ENCODE measurements at regions not wholly inside any gene's neighbourhood (a gene's known extent, or its start where the extent isn't known, plus 50 kb on each side); places are given as distances from the start of the nearest gene placed in this dataset.

- no peak for TF ChIP-seq ZNF416 (CRISPR knock-in tag; IDR thresholded peaks at IDR 0.05)
- TF ChIP-seq, protein P1, sequence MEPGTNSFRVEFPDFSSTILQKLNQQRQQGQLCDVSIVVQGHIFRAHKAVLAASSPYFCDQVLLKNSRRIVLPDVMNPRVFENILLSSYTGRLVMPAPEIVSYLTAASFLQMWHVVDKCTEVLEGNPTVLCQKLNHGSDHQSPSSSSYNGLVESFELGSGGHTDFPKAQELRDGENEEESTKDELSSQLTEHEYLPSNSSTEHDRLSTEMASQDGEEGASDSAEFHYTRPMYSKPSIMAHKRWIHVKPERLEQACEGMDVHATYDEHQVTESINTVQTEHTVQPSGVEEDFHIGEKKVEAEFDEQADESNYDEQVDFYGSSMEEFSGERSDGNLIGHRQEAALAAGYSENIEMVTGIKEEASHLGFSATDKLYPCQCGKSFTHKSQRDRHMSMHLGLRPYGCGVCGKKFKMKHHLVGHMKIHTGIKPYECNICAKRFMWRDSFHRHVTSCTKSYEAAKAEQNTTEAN (CRISPR knock-in tag; IDR thresholded peaks at IDR 0.05): no peak
- TF ChIP-seq ATF1 (CRISPR knock-in tag; IDR thresholded peaks at IDR 0.05): no peak
- TF ChIP-seq NR1H2 (CRISPR knock-in tag; IDR thresholded peaks at IDR 0.05): no peak
- no peak for TF ChIP-seq ZMAT4 (CRISPR knock-in tag; IDR thresholded peaks at IDR 0.05)
- no peak for TF ChIP-seq ATF3 (CRISPR knock-in tag; conservative IDR thresholded peaks at IDR 0.05)
- TF ChIP-seq E2F4 (CRISPR knock-in tag; IDR thresholded peaks at IDR 0.05; ENCODE audit: borderline replicate concordance, low read depth): no peak
- TF ChIP-seq MYBL2 (CRISPR knock-in tag; IDR thresholded peaks at IDR 0.05): no peak
- TF ChIP-seq, protein P2, sequence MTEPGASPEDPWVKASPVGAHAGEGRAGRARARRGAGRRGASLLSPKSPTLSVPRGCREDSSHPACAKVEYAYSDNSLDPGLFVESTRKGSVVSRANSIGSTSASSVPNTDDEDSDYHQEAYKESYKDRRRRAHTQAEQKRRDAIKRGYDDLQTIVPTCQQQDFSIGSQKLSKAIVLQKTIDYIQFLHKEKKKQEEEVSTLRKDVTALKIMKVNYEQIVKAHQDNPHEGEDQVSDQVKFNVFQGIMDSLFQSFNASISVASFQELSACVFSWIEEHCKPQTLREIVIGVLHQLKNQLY (CRISPR knock-in tag; IDR thresholded peaks at IDR 0.05): no peak
- TF ChIP-seq, protein P3, sequence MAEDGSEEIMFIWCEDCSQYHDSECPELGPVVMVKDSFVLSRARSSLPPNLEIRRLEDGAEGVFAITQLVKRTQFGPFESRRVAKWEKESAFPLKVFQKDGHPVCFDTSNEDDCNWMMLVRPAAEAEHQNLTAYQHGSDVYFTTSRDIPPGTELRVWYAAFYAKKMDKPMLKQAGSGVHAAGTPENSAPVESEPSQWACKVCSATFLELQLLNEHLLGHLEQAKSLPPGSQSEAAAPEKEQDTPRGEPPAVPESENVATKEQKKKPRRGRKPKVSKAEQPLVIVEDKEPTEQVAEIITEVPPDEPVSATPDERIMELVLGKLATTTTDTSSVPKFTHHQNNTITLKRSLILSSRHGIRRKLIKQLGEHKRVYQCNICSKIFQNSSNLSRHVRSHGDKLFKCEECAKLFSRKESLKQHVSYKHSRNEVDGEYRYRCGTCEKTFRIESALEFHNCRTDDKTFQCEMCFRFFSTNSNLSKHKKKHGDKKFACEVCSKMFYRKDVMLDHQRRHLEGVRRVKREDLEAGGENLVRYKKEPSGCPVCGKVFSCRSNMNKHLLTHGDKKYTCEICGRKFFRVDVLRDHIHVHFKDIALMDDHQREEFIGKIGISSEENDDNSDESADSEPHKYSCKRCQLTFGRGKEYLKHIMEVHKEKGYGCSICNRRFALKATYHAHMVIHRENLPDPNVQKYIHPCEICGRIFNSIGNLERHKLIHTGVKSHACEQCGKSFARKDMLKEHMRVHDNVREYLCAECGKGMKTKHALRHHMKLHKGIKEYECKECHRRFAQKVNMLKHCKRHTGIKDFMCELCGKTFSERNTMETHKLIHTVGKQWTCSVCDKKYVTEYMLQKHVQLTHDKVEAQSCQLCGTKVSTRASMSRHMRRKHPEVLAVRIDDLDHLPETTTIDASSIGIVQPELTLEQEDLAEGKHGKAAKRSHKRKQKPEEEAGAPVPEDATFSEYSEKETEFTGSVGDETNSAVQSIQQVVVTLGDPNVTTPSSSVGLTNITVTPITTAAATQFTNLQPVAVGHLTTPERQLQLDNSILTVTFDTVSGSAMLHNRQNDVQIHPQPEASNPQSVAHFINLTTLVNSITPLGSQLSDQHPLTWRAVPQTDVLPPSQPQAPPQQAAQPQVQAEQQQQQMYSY (CRISPR knock-in tag; IDR thresholded peaks at IDR 0.05): no peak
- TF ChIP-seq, protein P4, sequence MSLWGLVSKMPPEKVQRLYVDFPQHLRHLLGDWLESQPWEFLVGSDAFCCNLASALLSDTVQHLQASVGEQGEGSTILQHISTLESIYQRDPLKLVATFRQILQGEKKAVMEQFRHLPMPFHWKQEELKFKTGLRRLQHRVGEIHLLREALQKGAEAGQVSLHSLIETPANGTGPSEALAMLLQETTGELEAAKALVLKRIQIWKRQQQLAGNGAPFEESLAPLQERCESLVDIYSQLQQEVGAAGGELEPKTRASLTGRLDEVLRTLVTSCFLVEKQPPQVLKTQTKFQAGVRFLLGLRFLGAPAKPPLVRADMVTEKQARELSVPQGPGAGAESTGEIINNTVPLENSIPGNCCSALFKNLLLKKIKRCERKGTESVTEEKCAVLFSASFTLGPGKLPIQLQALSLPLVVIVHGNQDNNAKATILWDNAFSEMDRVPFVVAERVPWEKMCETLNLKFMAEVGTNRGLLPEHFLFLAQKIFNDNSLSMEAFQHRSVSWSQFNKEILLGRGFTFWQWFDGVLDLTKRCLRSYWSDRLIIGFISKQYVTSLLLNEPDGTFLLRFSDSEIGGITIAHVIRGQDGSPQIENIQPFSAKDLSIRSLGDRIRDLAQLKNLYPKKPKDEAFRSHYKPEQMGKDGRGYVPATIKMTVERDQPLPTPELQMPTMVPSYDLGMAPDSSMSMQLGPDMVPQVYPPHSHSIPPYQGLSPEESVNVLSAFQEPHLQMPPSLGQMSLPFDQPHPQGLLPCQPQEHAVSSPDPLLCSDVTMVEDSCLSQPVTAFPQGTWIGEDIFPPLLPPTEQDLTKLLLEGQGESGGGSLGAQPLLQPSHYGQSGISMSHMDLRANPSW (CRISPR knock-in tag; conservative IDR thresholded peaks at IDR 0.05; ENCODE audit: low read depth): no peak
- no peak for TF ChIP-seq SMAD4 (CRISPR knock-in tag; IDR thresholded peaks at IDR 0.05)
- POLR2A ChIA-PET: no interaction called here
- Mint-ChIP-seq H3K4me1 (peaks cover 8% of the 10 kb centered on the region), H3K9me3 (peaks cover 13% of the 10 kb centered on the region), H3K27me3 (ENCODE audit: low read depth) (no peaks in the 10 kb centered on the region), H3K27ac (no peak overlapping the region), H3K4me3 (no peak overlapping the region), H3K36me3 (peaks cover 10% of the 10 kb centered on the region)
- CTCF ChIA-PET: no interaction called here
- DNase-seq (ENCODE audit: low spot score) (no peak), ATAC-seq (no peak)
These were observed 605.5 kb downstream of the HDGFL1 start for GRCh38 chr6:23174781-23175361.

GRCh38 chr6:23175391-23175790 lies 606.0 kb downstream of the HDGFL1 start:
- H3K4me1 Mint-ChIP-seq: peaks cover 6% of the 10 kb centered on the region
- peaks cover 9% of the 10 kb centered on the region for H3K36me3 Mint-ChIP-seq
- no peak overlapping the region for H3K4me3 Mint-ChIP-seq
- DNase-seq (ENCODE audit: low spot score) (no peak), ATAC-seq (no peak)
- ChIA-PET CTCF (no interaction called here), POLR2A (no interaction called here)
- H3K27ac Mint-ChIP-seq: no peak overlapping the region
- no peaks in the 10 kb centered on the region for H3K27me3 Mint-ChIP-seq (ENCODE audit: low read depth)
- TF ChIP-seq ZNF138 (CRISPR knock-in tag; conservative IDR thresholded peaks at IDR 0.05) (no peak), NFYB (CRISPR knock-in tag; conservative IDR thresholded peaks at IDR 0.05; ENCODE audit: low read depth) (no peak), ZNF423 (CRISPR knock-in tag; IDR thresholded peaks at IDR 0.05) (no peak), CTCF (IDR thresholded peaks at IDR 0.05) (no peak)
- TF ChIP-seq, protein P5, sequence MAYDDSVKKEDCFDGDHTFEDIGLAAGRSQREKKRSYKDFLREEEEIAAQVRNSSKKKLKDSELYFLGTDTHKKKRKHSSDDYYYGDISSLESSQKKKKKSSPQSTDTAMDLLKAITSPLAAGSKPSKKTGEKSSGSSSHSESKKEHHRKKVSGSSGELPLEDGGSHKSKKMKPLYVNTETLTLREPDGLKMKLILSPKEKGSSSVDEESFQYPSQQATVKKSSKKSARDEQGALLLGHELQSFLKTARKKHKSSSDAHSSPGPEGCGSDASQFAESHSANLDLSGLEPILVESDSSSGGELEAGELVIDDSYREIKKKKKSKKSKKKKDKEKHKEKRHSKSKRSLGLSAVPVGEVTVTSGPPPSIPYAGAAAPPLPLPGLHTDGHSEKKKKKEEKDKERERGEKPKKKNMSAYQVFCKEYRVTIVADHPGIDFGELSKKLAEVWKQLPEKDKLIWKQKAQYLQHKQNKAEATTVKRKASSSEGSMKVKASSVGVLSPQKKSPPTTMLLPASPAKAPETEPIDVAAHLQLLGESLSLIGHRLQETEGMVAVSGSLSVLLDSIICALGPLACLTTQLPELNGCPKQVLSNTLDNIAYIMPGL (CRISPR knock-in tag; IDR thresholded peaks at IDR 0.05): no peak
- TF ChIP-seq, protein P6, sequence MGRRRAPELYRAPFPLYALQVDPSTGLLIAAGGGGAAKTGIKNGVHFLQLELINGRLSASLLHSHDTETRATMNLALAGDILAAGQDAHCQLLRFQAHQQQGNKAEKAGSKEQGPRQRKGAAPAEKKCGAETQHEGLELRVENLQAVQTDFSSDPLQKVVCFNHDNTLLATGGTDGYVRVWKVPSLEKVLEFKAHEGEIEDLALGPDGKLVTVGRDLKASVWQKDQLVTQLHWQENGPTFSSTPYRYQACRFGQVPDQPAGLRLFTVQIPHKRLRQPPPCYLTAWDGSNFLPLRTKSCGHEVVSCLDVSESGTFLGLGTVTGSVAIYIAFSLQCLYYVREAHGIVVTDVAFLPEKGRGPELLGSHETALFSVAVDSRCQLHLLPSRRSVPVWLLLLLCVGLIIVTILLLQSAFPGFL (CRISPR knock-in tag; IDR thresholded peaks at IDR 0.05; ENCODE audit: borderline replicate concordance): no peak
- peaks cover 13% of the 10 kb centered on the region for H3K9me3 Mint-ChIP-seq
